Forelimb muscle (tissue), 1 donor: ENCODE measurements at regions not wholly inside any gene's neighbourhood (a gene's known extent, or its start where the extent isn't known, plus 50 kb on each side); places are given as distances from the start of the nearest gene placed in this dataset.
"Not testable (repeated sequence)": the region's sequence is repeated elsewhere in the genome, so short reads cannot be mapped to it uniquely, and the experiment has no call there.

Experiments
- DNase-seq: peaks from one replicate; pipeline ENCODE4 v3.0.0-alpha.2; 2013; ENCODE audit warnings: low read depth

- no peak for DNase-seq
These were observed 243.8 kb downstream of the DNAJB9 start for GRCh38 chr7:108813251-108814014.

- DNase-seq: no peak
These were observed 246.1 kb downstream of the DNAJB9 start for GRCh38 chr7:108815815-108816214.

- no peak for DNase-seq
These were observed 249.1 kb downstream of the DNAJB9 start for GRCh38 chr7:108818742-108819141.

GRCh38 chr7:108824840-108825580 lies 255.3 kb downstream of the DNAJB9 start:
- no peak for DNase-seq

GRCh38 chr7:108825581-108825909 lies 255.9 kb downstream of the DNAJB9 start:
- no peak for DNase-seq

GRCh38 chr7:108836256-108836655 lies 266.6 kb downstream of the DNAJB9 start:
- DNase-seq: no peak

- DNase-seq: no peak
These were observed 268.5 kb downstream of the DNAJB9 start for GRCh38 chr7:108838198-108838597.

GRCh38 chr7:108839076-108839475 lies 269.4 kb downstream of the DNAJB9 start:
- no peak for DNase-seq

GRCh38 chr7:108845951-108846350 lies 276.3 kb downstream of the DNAJB9 start:
- no peak for DNase-seq

GRCh38 chr7:108846471-108846870 lies 276.8 kb downstream of the DNAJB9 start:
- no peak for DNase-seq

- no peak for DNase-seq
These were observed 278.8 kb downstream of the DNAJB9 start for GRCh38 chr7:108848486-108848885.

GRCh38 chr7:108860615-108861014 lies 290.9 kb downstream of the DNAJB9 start:
- no peak for DNase-seq

GRCh38 chr7:108861071-108861470 lies 291.4 kb downstream of the DNAJB9 start:
- DNase-seq: no peak

GRCh38 chr7:108863227-108863848 lies 293.7 kb downstream of the DNAJB9 start:
- DNase-seq: no peak

- no peak for DNase-seq
These were observed 299.4 kb downstream of the DNAJB9 start for GRCh38 chr7:108869070-108869469.

GRCh38 chr7:108875139-108875538 lies 305.5 kb downstream of the DNAJB9 start:
- DNase-seq: no peak

GRCh38 chr7:108890862-108891261 lies 321.2 kb downstream of the DNAJB9 start:
- no peak for DNase-seq

GRCh38 chr7:108908456-108908855 lies 338.8 kb downstream of the DNAJB9 start:
- no peak for DNase-seq

- DNase-seq: no peak
These were observed 341.3 kb downstream of the DNAJB9 start for GRCh38 chr7:108911016-108911415.

GRCh38 chr7:108920490-108920889 lies 350.8 kb downstream of the DNAJB9 start:
- DNase-seq: no peak

GRCh38 chr7:108943048-108943447 lies 373.4 kb downstream of the DNAJB9 start:
- DNase-seq: not testable (repeated sequence)

- DNase-seq: no peak
These were observed 377.9 kb downstream of the DNAJB9 start for GRCh38 chr7:108947526-108947925.

GRCh38 chr7:108972004-108972403 lies 402.3 kb downstream of the DNAJB9 start:
- no peak for DNase-seq
